ENCODE measurements at regions not wholly inside any gene's neighbourhood (a gene's known extent, or its start where the extent isn't known, plus 50 kb on each side); places are given as distances from the start of the nearest gene placed in this dataset.
"Not testable (repeated sequence)": the region's sequence is repeated elsewhere in the genome, so short reads cannot be mapped to it uniquely, and the experiment has no call there.

GRCh38 chr6:15953152-15953880 is 175.6 kb upstream of the MYLIP start:
- DNase-seq: no peak

GRCh38 chr6:15952231-15953151 is 176.4 kb upstream of the MYLIP start:
- DNase-seq: no peak

GRCh38 chr6:15950962-15951569 is 177.8 kb upstream of the MYLIP start:
- DNase-seq: no peak

GRCh38 chr6:15949982-15950381 is 178.9 kb upstream of the MYLIP start:
- no peak for DNase-seq

- no peak for DNase-seq
Observed at GRCh38 chr6:15948930-15949900, 179.7 kb upstream of the MYLIP start.

- DNase-seq: no peak
Observed at GRCh38 chr6:15947923-15948322, 181.0 kb upstream of the MYLIP start.

- no peak for DNase-seq
Observed at GRCh38 chr6:15947436-15947835, 181.4 kb upstream of the MYLIP start.

- no peak for DNase-seq
Observed at GRCh38 chr6:15946701-15947385, 182.0 kb upstream of the MYLIP start.

GRCh38 chr6:15945593-15946159 is 183.2 kb upstream of the MYLIP start:
- DNase-seq: no peak

- no peak for DNase-seq
Observed at GRCh38 chr6:15943423-15943822, 185.5 kb upstream of the MYLIP start.

- DNase-seq: no peak
Observed at GRCh38 chr6:15941168-15941567, 187.7 kb upstream of the MYLIP start.

- DNase-seq: no peak
Observed at GRCh38 chr6:15938107-15938506, 190.8 kb upstream of the MYLIP start.

- DNase-seq: no peak
Observed at GRCh38 chr6:15937602-15938001, 191.3 kb upstream of the MYLIP start.

GRCh38 chr6:15936503-15936902 is 192.4 kb upstream of the MYLIP start:
- no peak for DNase-seq

GRCh38 chr6:15935661-15936060 is 193.2 kb upstream of the MYLIP start:
- no peak for DNase-seq

- not testable (repeated sequence) for DNase-seq
Observed at GRCh38 chr6:15931697-15932096, 197.2 kb upstream of the MYLIP start.

GRCh38 chr6:15930207-15930606 is 198.7 kb upstream of the MYLIP start:
- DNase-seq: no peak

- DNase-seq: no peak
Observed at GRCh38 chr6:15929685-15930084, 199.2 kb upstream of the MYLIP start.

GRCh38 chr6:15927531-15928225 is 201.2 kb upstream of the MYLIP start:
- DNase-seq: no peak

- no peak for DNase-seq
Observed at GRCh38 chr6:15926256-15926655, 202.6 kb upstream of the MYLIP start.

GRCh38 chr6:15924893-15925292 is 204.0 kb upstream of the MYLIP start:
- DNase-seq: no peak

All from SW 1271 (cell line).